Stimulated activated CD8-positive, alpha-beta memory T cell treated with anti-CD3 and anti-CD28 coated beads, Interleukin-12 subunit alpha, Interleukin-12 subunit beta, amount 100 ng/mL, for 1 hour (primary cell): ENCODE measurements at regions not wholly inside any gene's neighbourhood (a gene's known extent, or its start where the extent isn't known, plus 50 kb on each side); places are given as distances from the start of the nearest gene placed in this dataset.

ENCODE experiments used
- DNase-seq: peaks from one replicate; pipeline ENCODE4 v3.0.0-alpha.2; 2020; ENCODE audit warnings: low read depth

- DNase-seq: no peak
Measured at GRCh38 chr2:14182227-14182946, 450.1 kb upstream of the LRATD1 start.

- DNase-seq: no peak
Measured at GRCh38 chr2:14185906-14186305, 446.6 kb upstream of the LRATD1 start.

- no peak for DNase-seq
Measured at GRCh38 chr2:14188446-14188845, 444.1 kb upstream of the LRATD1 start.

- DNase-seq: no peak
Measured at GRCh38 chr2:14189929-14190328, 442.6 kb upstream of the LRATD1 start.

- DNase-seq: no peak
Measured at GRCh38 chr2:14194233-14194632, 438.3 kb upstream of the LRATD1 start.

GRCh38 chr2:14197293-14197692 lies 435.2 kb upstream of the LRATD1 start:
- no peak for DNase-seq

GRCh38 chr2:14199040-14199439 lies 433.5 kb upstream of the LRATD1 start:
- no peak for DNase-seq

GRCh38 chr2:14219306-14219705 lies 413.2 kb upstream of the LRATD1 start:
- DNase-seq: no peak

GRCh38 chr2:14220101-14220500 lies 412.4 kb upstream of the LRATD1 start:
- no peak for DNase-seq

- DNase-seq: no peak
Measured at GRCh38 chr2:14221466-14221865, 411.1 kb upstream of the LRATD1 start.

GRCh38 chr2:14223576-14223975 lies 408.9 kb upstream of the LRATD1 start:
- DNase-seq: no peak

GRCh38 chr2:14231391-14231898 lies 401.1 kb upstream of the LRATD1 start:
- no peak for DNase-seq

GRCh38 chr2:14232217-14232616 lies 400.3 kb upstream of the LRATD1 start:
- no peak for DNase-seq

- no peak for DNase-seq
Measured at GRCh38 chr2:14234911-14235310, 397.6 kb upstream of the LRATD1 start.

- no peak for DNase-seq
Measured at GRCh38 chr2:14235667-14236066, 396.9 kb upstream of the LRATD1 start.

GRCh38 chr2:14237902-14238301 lies 394.6 kb upstream of the LRATD1 start:
- DNase-seq: no peak

- DNase-seq: no peak
Measured at GRCh38 chr2:14239605-14240004, 392.9 kb upstream of the LRATD1 start.

- no peak for DNase-seq
Measured at GRCh38 chr2:14240868-14241267, 391.6 kb upstream of the LRATD1 start.

GRCh38 chr2:14245901-14246300 lies 386.6 kb upstream of the LRATD1 start:
- no peak for DNase-seq

- DNase-seq: no peak
Measured at GRCh38 chr2:14255135-14255820, 377.2 kb upstream of the LRATD1 start.

- no peak for DNase-seq
Measured at GRCh38 chr2:14256890-14257289, 375.6 kb upstream of the LRATD1 start.

GRCh38 chr2:14257801-14258507 lies 374.6 kb upstream of the LRATD1 start:
- no peak for DNase-seq

GRCh38 chr2:14261771-14262170 lies 370.7 kb upstream of the LRATD1 start:
- no peak for DNase-seq
